Tibial artery (tissue), 4 donors: ENCODE measurements at regions not wholly inside any gene's neighbourhood (a gene's known extent, or its start where the extent isn't known, plus 50 kb on each side); places are given as distances from the start of the nearest gene placed in this dataset.

Source experiments
- DNase-seq, 2 donors: peaks; one replicate each; pipeline ENCODE4 v3.0.0-alpha.2; 2019
- H3K27ac ChIP-seq, 2 donors: fragments of 200-600 bp; sonication (generic) in 1 of 2; 1 replicate in 1 of 2; 2 replicates in 1 of 2; pipeline ENCODE4 v1.5.1; 2018 to 2019; ENCODE audit warnings: mild to moderate bottlenecking in 1 of 2
- H3K27me3 ChIP-seq, 2 donors: fragments of 200-600 bp; sonication (generic) in 1 of 2; one replicate each; pipeline versions ENCODE4 v1.5.1 to v1.6.0; 2016 to 2019
- H3K36me3 ChIP-seq, 3 donors: fragments of 200-600 bp; sonication (generic) in 2 of 3; one replicate each; pipeline ENCODE4 v1.5.1; 2016 to 2019; ENCODE audit warnings: mild to moderate bottlenecking in 2 of 3
- H3K4me1 ChIP-seq, 4 donors: fragments of 200-600 bp; sonication (generic) in 2 of 4; 1 replicate in 3 of 4; 2 replicates in 1 of 4; pipeline ENCODE4 v1.5.1; 2016 to 2019
- H3K4me3 ChIP-seq, 2 donors: fragments of 200-600 bp; sonication (generic) in 1 of 2; 1 replicate in 1 of 2; 2 replicates in 1 of 2; pipeline ENCODE4 v1.5.1; 2018 to 2019; ENCODE audit warnings: mild to moderate bottlenecking in 2 of 2
- H3K9me3 ChIP-seq, 3 donors: fragments of 200-600 bp; sonication (generic) in 1 of 3; one replicate each; pipeline ENCODE4 v1.5.1; 2016 to 2019
- intact Hi-C: fragments of 100-400 bp; cut with DNase I; formaldehyde crosslinking; loops from one replicate; pipeline ENCODE4 v1.15.0; 2023; ENCODE audit warnings: low total_unique reads
- TF ChIP-seq, protein P1 (sequence below), 2 experiments: fragments of 200-600 bp in 1 of 2; fragments of 450-650 bp in 1 of 2; IDR thresholded peaks; one replicate each; pipeline ENCODE4 v1.5.1; 2017 to 2019; ENCODE audit warnings: antibody characterized with exemption in 2 of 2, mild to moderate bottlenecking in 1 of 2, moderate library complexity in 1 of 2

DNA sequence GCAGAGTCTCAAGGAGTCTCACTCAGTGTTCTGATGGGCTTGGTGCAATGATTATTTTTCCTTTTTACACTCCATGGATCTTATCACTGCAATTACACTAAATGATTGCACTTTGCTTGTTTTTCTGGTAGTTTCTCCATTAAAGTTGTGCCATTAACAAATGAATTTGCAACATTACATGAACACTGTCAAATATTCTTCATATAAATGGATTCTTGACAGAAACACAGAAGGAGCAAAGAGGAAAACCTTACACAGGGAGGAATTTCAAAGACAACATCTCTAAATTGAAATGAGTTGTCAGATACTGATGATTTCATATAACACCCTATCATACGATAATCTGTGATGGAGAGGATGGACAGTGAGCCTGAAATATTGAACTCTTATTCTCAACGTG is 65.4 kb upstream of the CHST9 start:
- intact Hi-C loops: no loop called here

DNA sequence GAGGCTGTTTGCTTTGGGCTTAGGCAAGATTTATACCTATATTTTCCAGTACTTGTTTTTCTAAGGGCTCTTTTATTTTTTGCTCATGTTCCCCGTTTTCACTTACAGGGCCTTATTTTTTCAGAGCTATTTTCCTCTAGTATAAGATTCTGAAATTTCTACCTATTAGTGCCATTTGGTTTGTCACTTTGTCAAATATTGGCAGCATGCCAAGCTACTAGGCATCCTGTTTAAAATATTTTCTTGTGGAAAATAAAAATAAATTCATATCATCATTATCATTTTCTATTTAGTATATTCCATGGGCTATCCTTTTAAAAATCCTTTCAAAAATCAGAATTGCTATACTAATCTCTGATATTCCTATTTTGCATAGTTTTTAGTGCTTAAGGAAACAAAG is 64.8 kb upstream of the CHST9 start:
- H3K4me3 ChIP-seq: no peak overlapping the region
- intact Hi-C loops: no loop called here
- H3K27ac ChIP-seq: no peak overlapping the region
- no peaks in the 10 kb centered on the region for H3K27me3 ChIP-seq
- no peak for DNase-seq
- TF ChIP-seq, protein P1, sequence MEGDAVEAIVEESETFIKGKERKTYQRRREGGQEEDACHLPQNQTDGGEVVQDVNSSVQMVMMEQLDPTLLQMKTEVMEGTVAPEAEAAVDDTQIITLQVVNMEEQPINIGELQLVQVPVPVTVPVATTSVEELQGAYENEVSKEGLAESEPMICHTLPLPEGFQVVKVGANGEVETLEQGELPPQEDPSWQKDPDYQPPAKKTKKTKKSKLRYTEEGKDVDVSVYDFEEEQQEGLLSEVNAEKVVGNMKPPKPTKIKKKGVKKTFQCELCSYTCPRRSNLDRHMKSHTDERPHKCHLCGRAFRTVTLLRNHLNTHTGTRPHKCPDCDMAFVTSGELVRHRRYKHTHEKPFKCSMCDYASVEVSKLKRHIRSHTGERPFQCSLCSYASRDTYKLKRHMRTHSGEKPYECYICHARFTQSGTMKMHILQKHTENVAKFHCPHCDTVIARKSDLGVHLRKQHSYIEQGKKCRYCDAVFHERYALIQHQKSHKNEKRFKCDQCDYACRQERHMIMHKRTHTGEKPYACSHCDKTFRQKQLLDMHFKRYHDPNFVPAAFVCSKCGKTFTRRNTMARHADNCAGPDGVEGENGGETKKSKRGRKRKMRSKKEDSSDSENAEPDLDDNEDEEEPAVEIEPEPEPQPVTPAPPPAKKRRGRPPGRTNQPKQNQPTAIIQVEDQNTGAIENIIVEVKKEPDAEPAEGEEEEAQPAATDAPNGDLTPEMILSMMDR (IDR thresholded peaks at IDR 0.05): no peak
- no peaks in the 10 kb centered on the region for H3K36me3 ChIP-seq
- no peaks in the 10 kb centered on the region for H3K9me3 ChIP-seq
- no peaks in the 10 kb centered on the region for H3K4me1 ChIP-seq

More for the DNA sequence above, 65.4 kb upstream of the CHST9 start:
- TF ChIP-seq, protein P1 (IDR thresholded peaks at IDR 0.05): no peak
- no peak overlapping the region for H3K4me3 ChIP-seq
- no peaks in the 10 kb centered on the region for H3K36me3 ChIP-seq
- H3K4me1 ChIP-seq: no peaks in the 10 kb centered on the region
- no peaks in the 10 kb centered on the region for H3K9me3 ChIP-seq
- H3K27ac ChIP-seq: no peak overlapping the region
- no peak for DNase-seq
- no peaks in the 10 kb centered on the region for H3K27me3 ChIP-seq

- Histone ChIP-seq H3K27me3 (no peaks in the 10 kb centered on the region), H3K27ac (no peak overlapping the region), H3K4me1 (no peaks in the 10 kb centered on the region), H3K36me3 (no peaks in the 10 kb centered on the region), H3K4me3 (no peak overlapping the region), H3K9me3 (no peaks in the 10 kb centered on the region)
- no peak for DNase-seq
- intact Hi-C loops: no loop called here
- TF ChIP-seq, protein P1 (IDR thresholded peaks at IDR 0.05): no peak
Measured at GRCh38 chr18:27244259-27244658, 59.2 kb upstream of the CHST9 start.

DNA sequence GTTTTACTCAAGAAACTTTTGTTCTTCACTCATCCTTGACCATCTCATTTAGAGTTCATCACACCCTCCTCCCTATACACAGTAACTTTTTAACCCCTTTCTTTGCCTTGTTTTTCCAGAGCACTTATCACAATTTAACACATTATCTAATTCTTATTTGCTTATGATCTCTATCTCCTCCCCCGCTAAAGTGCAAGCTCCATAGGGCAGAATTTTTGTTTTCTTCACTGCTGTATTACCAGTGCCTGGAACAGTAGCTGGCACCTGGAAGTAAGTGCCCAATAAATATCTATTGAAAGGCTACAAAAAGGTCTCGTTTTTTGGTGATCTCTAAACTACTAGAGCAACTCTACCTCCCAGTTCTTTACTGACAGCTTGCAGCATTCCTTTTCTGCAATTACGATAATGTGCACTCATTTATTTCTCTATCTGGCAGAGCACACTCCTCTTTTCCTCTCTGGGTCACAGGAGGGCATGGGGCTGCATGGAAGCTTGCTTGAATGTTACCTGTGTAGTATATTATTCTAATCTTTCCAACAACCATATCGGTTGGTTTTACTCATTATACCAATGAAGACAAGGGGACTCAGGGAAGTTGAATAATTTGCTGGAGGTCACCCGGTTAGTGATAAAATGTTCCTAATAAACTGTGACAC is 57.4 kb upstream of the CHST9 start:
- no peak overlapping the region for H3K4me3 ChIP-seq
- intact Hi-C loops: no loop called here
- DNase-seq: no peak
- H3K27ac ChIP-seq: no peak overlapping the region
- H3K4me1 ChIP-seq: no peaks in the 10 kb centered on the region
- H3K27me3 ChIP-seq: no peaks in the 10 kb centered on the region
- TF ChIP-seq, protein P1 (IDR thresholded peaks at IDR 0.05): no peak
- H3K9me3 ChIP-seq: no peaks in the 10 kb centered on the region
- H3K36me3 ChIP-seq: no peaks in the 10 kb centered on the region

DNA sequence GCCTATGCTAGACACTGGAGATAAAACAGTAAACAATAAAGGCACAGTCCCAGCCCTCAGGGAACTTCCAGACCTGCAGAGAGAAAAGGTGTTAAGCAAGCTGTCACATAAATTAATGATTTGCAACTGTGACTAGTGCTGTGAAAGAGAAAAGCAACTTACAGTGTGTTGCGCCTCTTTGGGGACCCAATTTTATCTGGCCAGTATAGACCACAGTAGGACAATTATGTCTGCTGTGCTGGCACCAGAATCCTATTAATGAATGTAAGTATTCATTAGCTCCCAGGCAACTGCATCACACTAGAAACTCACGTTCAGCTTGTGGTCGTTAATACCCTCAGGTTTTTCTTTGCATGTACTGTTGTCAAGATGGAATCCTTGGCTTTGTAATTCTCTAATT is 55.3 kb upstream of the CHST9 start:
- Histone ChIP-seq H3K27ac (no peak overlapping the region), H3K36me3 (no peaks in the 10 kb centered on the region), H3K9me3 (no peaks in the 10 kb centered on the region), H3K27me3 (no peaks in the 10 kb centered on the region), H3K4me3 (no peak overlapping the region), H3K4me1 (no peaks in the 10 kb centered on the region)
- no peak for DNase-seq
- TF ChIP-seq, protein P1 (IDR thresholded peaks at IDR 0.05): no peak
- intact Hi-C loops: no loop called here

DNA sequence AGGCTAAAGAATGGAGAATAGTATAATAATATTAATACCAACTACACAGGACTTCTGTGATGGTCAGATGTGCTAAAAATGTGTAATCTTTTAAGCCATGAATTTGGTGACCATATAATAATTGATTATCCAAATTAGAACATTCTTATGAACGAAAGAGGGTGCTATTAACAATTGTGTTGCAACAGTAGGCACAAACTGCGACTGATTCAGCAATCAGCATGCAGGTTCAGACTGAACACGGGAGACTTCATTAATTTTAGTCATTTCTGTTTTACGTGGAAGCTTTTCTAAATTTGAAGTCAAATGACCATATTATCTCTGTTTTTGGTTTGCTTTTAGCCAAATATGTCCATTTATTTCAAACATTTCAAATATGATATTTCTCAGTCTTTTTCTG is 54.6 kb upstream of the CHST9 start:
- no peaks in the 10 kb centered on the region for H3K4me1 ChIP-seq
- no peak overlapping the region for H3K27ac ChIP-seq
- no peaks in the 10 kb centered on the region for H3K9me3 ChIP-seq
- intact Hi-C loops: no loop called here
- TF ChIP-seq, protein P1 (IDR thresholded peaks at IDR 0.05): no peak
- no peaks in the 10 kb centered on the region for H3K36me3 ChIP-seq
- no peak for DNase-seq
- no peak overlapping the region for H3K4me3 ChIP-seq
- no peaks in the 10 kb centered on the region for H3K27me3 ChIP-seq
